ENCODE measurements at regions not wholly inside any gene's neighbourhood (a gene's known extent, or its start where the extent isn't known, plus 50 kb on each side); places are given as distances from the start of the nearest gene placed in this dataset.

- TF ChIP-seq ZNF503 (CRISPR knock-in tag; IDR thresholded peaks at IDR 0.05) (no peak), ZNF430 (CRISPR knock-in tag; IDR thresholded peaks at IDR 0.05) (no peak), IKZF4 (CRISPR knock-in tag; IDR thresholded peaks at IDR 0.05; ENCODE audit: borderline replicate concordance, low read depth, not compliant biosample characterization) (no peak), ZNF382 (CRISPR knock-in tag; IDR thresholded peaks at IDR 0.05; ENCODE audit: borderline replicate concordance) (no peak), ELF1 (CRISPR knock-in tag; IDR thresholded peaks at IDR 0.05) (0 out of 2 replicates have a peak, but pooled peaks have one; percentile 19), ZBTB37 (CRISPR knock-in tag; IDR thresholded peaks at IDR 0.05) (no peak), NR2F6 (IDR thresholded peaks at IDR 0.05) (peak; percentile 60; the same call in 1 of the 2 replicates), NR2F6 (CRISPR knock-in tag; IDR thresholded peaks at IDR 0.05) (peak; percentile 52; the same call in 1 of the 2 replicates), ATF4 (CRISPR knock-in tag; IDR thresholded peaks at IDR 0.05) (peak in 1 of 2 experiments; percentile 62; a peak in 1 of 4 replicates), ZNF850 (CRISPR knock-in tag; conservative IDR thresholded peaks at IDR 0.05) (no peak), ZNF629 (CRISPR knock-in tag; conservative IDR thresholded peaks at IDR 0.05) (no peak), ZNF761 (CRISPR knock-in tag; conservative IDR thresholded peaks at IDR 0.05) (no peak), GZF1 (CRISPR knock-in tag; IDR thresholded peaks at IDR 0.05) (no peak), ZNF335 (CRISPR knock-in tag; IDR thresholded peaks at IDR 0.05) (no peak)
- TF ChIP-seq, protein P1, sequence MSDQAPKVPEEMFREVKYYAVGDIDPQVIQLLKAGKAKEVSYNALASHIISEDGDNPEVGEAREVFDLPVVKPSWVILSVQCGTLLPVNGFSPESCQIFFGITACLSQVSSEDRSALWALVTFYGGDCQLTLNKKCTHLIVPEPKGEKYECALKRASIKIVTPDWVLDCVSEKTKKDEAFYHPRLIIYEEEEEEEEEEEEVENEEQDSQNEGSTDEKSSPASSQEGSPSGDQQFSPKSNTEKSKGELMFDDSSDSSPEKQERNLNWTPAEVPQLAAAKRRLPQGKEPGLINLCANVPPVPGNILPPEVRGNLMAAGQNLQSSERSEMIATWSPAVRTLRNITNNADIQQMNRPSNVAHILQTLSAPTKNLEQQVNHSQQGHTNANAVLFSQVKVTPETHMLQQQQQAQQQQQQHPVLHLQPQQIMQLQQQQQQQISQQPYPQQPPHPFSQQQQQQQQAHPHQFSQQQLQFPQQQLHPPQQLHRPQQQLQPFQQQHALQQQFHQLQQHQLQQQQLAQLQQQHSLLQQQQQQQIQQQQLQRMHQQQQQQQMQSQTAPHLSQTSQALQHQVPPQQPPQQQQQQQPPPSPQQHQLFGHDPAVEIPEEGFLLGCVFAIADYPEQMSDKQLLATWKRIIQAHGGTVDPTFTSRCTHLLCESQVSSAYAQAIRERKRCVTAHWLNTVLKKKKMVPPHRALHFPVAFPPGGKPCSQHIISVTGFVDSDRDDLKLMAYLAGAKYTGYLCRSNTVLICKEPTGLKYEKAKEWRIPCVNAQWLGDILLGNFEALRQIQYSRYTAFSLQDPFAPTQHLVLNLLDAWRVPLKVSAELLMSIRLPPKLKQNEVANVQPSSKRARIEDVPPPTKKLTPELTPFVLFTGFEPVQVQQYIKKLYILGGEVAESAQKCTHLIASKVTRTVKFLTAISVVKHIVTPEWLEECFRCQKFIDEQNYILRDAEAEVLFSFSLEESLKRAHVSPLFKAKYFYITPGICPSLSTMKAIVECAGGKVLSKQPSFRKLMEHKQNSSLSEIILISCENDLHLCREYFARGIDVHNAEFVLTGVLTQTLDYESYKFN (CRISPR knock-in tag; conservative IDR thresholded peaks at IDR 0.05) = peak; percentile 57
Measured at GRCh38 chr17:17408236-17408794, 68.5 kb upstream of the MED9 start (continued).
